Thyroid gland (tissue), 4 donors: ENCODE measurements at regions not wholly inside any gene's neighbourhood (a gene's known extent, or its start where the extent isn't known, plus 50 kb on each side); places are given as distances from the start of the nearest gene placed in this dataset.

ENCODE experiments used
- POLR2A ChIP-seq, 2 donors: fragments of 450-650 bp; IDR thresholded peaks; one replicate each; pipeline ENCODE4 v1.6.1; 2017; ENCODE audit warnings: antibody characterized with exemption in 2 of 2, mild to moderate bottlenecking in 2 of 2, moderate library complexity in 1 of 2
- TF ChIP-seq, protein P1 (sequence below), 6 experiments: fragments of 200-600 bp in 3 of 6; fragments of 450-650 bp in 3 of 6; sonication (generic) in 3 of 6; IDR thresholded peaks; one replicate each; pipeline ENCODE4 v1.5.1; 2016 to 2019; ENCODE audit warnings: antibody characterized with exemption in 6 of 6, mild to moderate bottlenecking in 2 of 6, inconsistent platforms in 1 of 6, moderate library complexity in 1 of 6

GRCh38 chr12:17334784-17335183, 728.8 kb upstream of the LMO3 start:
- TF ChIP-seq, protein P1, sequence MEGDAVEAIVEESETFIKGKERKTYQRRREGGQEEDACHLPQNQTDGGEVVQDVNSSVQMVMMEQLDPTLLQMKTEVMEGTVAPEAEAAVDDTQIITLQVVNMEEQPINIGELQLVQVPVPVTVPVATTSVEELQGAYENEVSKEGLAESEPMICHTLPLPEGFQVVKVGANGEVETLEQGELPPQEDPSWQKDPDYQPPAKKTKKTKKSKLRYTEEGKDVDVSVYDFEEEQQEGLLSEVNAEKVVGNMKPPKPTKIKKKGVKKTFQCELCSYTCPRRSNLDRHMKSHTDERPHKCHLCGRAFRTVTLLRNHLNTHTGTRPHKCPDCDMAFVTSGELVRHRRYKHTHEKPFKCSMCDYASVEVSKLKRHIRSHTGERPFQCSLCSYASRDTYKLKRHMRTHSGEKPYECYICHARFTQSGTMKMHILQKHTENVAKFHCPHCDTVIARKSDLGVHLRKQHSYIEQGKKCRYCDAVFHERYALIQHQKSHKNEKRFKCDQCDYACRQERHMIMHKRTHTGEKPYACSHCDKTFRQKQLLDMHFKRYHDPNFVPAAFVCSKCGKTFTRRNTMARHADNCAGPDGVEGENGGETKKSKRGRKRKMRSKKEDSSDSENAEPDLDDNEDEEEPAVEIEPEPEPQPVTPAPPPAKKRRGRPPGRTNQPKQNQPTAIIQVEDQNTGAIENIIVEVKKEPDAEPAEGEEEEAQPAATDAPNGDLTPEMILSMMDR (IDR thresholded peaks at IDR 0.05): no peak
- TF ChIP-seq POLR2A (IDR thresholded peaks at IDR 0.05): no peak
